ENCODE measurements at regions not wholly inside any gene's neighbourhood (a gene's known extent, or its start where the extent isn't known, plus 50 kb on each side); places are given as distances from the start of the nearest gene placed in this dataset.

DNA sequence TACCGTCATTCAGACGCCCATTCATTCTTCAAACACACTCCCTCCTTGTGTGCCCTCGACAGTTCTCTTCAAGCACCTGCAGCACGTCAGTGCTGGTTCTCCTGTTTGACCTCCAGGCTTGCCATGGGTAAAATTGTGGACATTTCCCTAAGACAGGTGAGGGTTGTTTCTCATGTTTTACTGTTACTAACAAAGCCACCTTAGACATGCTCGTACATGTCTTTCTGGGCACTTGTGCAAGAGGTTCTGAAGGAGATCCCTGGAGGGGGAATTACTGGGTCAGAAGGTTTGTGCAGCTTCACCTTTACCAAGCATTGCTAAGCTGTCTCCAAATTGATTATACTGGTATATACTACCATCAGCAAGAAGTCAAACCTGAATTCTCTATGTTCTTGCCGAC lies 189.7 kb upstream of the TMEM45B start:
- Histone ChIP-seq H3K4me2 (ENCODE audit: low read length) (no peak overlapping the region), H3K4me3 (ENCODE audit: low read length) (no peak overlapping the region), H4K20me1 (ENCODE audit: insufficient read depth) (no peaks in the 10 kb centered on the region), H3K36me3 (ENCODE audit: insufficient read depth, low read length) (no peaks in the 10 kb centered on the region), H3K9ac (ENCODE audit: low read length) (no peak overlapping the region), H3K9me3 (ENCODE audit: low read length) (no peaks in the 10 kb centered on the region), H3K79me2 (replicated peaks; ENCODE audit: insufficient read depth, low read length) (no peaks in the 10 kb centered on the region), H3K27ac (ENCODE audit: low read length) (no peak overlapping the region), H3K9me2 (ENCODE audit: insufficient read depth, low read length) (no peaks in the 10 kb centered on the region), H3K27me3 (ENCODE audit: insufficient read depth, low read depth, low read length) (no peaks in the 10 kb centered on the region), H3F3A (ENCODE audit: insufficient read depth, low read length, poor library complexity, severe bottlenecking) (no peaks in the 10 kb centered on the region), H2AFZ (ENCODE audit: low read depth, low read length) (no peak overlapping the region)
- TF ChIP-seq MXI1 (conservative IDR thresholded peaks at IDR 0.05; ENCODE audit: poor library complexity, severe bottlenecking) (no peak), RAD21 (conservative IDR thresholded peaks at IDR 0.05) (no peak), EZH2 (IDR thresholded peaks at IDR 0.05; ENCODE audit: borderline replicate concordance, insufficient read depth, low read length, poor library complexity, severe bottlenecking) (no peak), SMC3 (conservative IDR thresholded peaks at IDR 0.05; ENCODE audit: poor library complexity) (no peak), TAF1 (IDR thresholded peaks at IDR 0.05; ENCODE audit: low read depth) (no peak), EP300 (conservative IDR thresholded peaks at IDR 0.05; ENCODE audit: poor library complexity, severe bottlenecking) (no peak), POLR2AphosphoS5 (IDR thresholded peaks at IDR 0.05) (no peak)
- TF ChIP-seq, protein P1, sequence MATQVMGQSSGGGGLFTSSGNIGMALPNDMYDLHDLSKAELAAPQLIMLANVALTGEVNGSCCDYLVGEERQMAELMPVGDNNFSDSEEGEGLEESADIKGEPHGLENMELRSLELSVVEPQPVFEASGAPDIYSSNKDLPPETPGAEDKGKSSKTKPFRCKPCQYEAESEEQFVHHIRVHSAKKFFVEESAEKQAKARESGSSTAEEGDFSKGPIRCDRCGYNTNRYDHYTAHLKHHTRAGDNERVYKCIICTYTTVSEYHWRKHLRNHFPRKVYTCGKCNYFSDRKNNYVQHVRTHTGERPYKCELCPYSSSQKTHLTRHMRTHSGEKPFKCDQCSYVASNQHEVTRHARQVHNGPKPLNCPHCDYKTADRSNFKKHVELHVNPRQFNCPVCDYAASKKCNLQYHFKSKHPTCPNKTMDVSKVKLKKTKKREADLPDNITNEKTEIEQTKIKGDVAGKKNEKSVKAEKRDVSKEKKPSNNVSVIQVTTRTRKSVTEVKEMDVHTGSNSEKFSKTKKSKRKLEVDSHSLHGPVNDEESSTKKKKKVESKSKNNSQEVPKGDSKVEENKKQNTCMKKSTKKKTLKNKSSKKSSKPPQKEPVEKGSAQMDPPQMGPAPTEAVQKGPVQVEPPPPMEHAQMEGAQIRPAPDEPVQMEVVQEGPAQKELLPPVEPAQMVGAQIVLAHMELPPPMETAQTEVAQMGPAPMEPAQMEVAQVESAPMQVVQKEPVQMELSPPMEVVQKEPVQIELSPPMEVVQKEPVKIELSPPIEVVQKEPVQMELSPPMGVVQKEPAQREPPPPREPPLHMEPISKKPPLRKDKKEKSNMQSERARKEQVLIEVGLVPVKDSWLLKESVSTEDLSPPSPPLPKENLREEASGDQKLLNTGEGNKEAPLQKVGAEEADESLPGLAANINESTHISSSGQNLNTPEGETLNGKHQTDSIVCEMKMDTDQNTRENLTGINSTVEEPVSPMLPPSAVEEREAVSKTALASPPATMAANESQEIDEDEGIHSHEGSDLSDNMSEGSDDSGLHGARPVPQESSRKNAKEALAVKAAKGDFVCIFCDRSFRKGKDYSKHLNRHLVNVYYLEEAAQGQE (IDR thresholded peaks at IDR 0.05; ENCODE audit: borderline replicate concordance) = no peak
- TF ChIP-seq, protein P2, sequence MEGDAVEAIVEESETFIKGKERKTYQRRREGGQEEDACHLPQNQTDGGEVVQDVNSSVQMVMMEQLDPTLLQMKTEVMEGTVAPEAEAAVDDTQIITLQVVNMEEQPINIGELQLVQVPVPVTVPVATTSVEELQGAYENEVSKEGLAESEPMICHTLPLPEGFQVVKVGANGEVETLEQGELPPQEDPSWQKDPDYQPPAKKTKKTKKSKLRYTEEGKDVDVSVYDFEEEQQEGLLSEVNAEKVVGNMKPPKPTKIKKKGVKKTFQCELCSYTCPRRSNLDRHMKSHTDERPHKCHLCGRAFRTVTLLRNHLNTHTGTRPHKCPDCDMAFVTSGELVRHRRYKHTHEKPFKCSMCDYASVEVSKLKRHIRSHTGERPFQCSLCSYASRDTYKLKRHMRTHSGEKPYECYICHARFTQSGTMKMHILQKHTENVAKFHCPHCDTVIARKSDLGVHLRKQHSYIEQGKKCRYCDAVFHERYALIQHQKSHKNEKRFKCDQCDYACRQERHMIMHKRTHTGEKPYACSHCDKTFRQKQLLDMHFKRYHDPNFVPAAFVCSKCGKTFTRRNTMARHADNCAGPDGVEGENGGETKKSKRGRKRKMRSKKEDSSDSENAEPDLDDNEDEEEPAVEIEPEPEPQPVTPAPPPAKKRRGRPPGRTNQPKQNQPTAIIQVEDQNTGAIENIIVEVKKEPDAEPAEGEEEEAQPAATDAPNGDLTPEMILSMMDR (IDR thresholded peaks at IDR 0.05; ENCODE audit: poor library complexity, severe bottlenecking) = no peak

DNA sequence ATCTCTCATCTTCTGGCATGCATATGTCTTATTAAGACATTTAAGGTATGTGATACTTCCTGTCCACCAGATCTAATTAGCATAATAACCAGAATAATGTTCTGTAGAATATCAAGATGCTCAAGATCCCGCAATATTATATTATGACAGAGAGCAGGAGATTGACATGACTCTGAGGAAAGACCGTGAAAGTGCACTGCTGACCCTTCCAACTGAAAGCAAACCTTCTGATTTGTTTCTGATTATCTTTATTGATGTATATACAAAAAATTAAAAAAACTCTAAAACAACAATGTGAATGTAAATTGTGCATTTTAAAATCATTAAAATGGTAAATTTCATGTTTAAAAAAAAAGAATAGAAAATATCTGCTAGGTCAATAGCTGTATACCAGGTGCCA lies 184.4 kb upstream of the TMEM45B start:
- Histone ChIP-seq H3F3A (ENCODE audit: insufficient read depth, low read length, poor library complexity, severe bottlenecking) (no peaks in the 10 kb centered on the region), H3K4me3 (ENCODE audit: low read length) (no peak overlapping the region), H3K4me2 (ENCODE audit: low read length) (no peak overlapping the region), H2AFZ (ENCODE audit: low read depth, low read length) (no peak overlapping the region), H3K27ac (ENCODE audit: low read length) (no peak overlapping the region), H3K9me2 (ENCODE audit: insufficient read depth, low read length) (no peaks in the 10 kb centered on the region), H3K27me3 (ENCODE audit: insufficient read depth, low read depth, low read length) (no peaks in the 10 kb centered on the region), H4K20me1 (ENCODE audit: insufficient read depth) (no peaks in the 10 kb centered on the region), H3K36me3 (ENCODE audit: insufficient read depth, low read length) (no peaks in the 10 kb centered on the region), H3K9me3 (ENCODE audit: low read length) (no peaks in the 10 kb centered on the region), H3K79me2 (replicated peaks; ENCODE audit: insufficient read depth, low read length) (no peaks in the 10 kb centered on the region), H3K9ac (ENCODE audit: low read length) (no peak overlapping the region)
- TF ChIP-seq SMC3 (conservative IDR thresholded peaks at IDR 0.05; ENCODE audit: poor library complexity) (no peak), TAF1 (IDR thresholded peaks at IDR 0.05; ENCODE audit: low read depth) (no peak), EP300 (conservative IDR thresholded peaks at IDR 0.05; ENCODE audit: poor library complexity, severe bottlenecking) (no peak), RAD21 (conservative IDR thresholded peaks at IDR 0.05) (no peak), EZH2 (IDR thresholded peaks at IDR 0.05; ENCODE audit: borderline replicate concordance, insufficient read depth, low read length, poor library complexity, severe bottlenecking) (no peak), POLR2AphosphoS5 (IDR thresholded peaks at IDR 0.05) (no peak), MXI1 (conservative IDR thresholded peaks at IDR 0.05; ENCODE audit: poor library complexity, severe bottlenecking) (no peak)
- TF ChIP-seq, protein P1 (IDR thresholded peaks at IDR 0.05; ENCODE audit: borderline replicate concordance) = no peak
- TF ChIP-seq, protein P2 (IDR thresholded peaks at IDR 0.05; ENCODE audit: poor library complexity, severe bottlenecking) = no peak
